Fibroblast of skin of right quadriceps (primary cell): ENCODE measurements at regions not wholly inside any gene's neighbourhood (a gene's known extent, or its start where the extent isn't known, plus 50 kb on each side); places are given as distances from the start of the nearest gene placed in this dataset.

Source experiments
- DNase-seq: peaks from one replicate; pipeline ENCODE4 v3.0.0-alpha.2; 2013

DNA sequence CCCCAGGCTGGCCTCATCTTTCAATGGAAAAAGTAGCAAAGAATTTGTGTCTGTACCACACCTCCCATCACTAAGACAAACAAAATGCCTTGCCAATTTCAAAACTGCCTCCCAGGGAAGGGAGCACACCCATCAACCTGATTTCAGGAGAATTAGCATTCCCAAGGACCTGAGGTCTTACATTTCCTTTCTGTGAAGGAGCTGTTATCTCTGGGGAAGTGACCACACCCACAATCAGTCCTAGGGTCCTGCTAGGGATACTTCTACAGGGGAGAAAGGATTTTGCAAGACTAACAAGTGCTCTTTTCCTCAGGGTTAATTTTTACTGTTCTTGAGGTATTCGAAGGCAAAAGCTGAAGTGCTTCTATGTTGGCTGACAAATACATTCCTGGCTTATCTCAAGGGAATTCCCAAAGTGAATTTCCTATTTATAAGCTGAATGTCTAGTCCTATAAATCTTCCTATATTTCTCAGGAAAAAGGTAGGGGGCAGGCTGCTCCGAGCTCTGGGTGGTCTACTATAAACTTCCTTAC lies 97.4 kb upstream of the ITGA1 start:
- peak; percentile 71 for DNase-seq

DNA sequence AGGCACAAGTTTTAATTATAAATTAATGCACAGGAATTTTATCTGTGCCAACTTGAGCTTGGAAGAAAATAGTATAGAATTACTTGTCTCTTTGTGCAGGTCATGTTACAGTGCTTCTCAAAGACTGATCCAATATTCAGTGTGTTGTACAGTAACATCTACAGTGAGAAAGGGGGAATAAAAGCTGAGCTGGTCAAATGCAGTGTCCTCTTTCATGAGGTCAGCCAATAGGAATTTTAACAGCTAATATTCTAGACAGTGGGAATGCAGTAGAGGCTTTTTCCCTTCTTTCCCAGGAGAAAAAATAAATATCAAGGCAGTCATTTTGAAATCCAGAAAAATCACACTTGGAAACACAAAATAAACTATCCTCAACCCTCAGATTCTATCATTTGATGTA lies 95.7 kb upstream of the ITGA1 start:
- DNase-seq = peak; percentile 71

DNA sequence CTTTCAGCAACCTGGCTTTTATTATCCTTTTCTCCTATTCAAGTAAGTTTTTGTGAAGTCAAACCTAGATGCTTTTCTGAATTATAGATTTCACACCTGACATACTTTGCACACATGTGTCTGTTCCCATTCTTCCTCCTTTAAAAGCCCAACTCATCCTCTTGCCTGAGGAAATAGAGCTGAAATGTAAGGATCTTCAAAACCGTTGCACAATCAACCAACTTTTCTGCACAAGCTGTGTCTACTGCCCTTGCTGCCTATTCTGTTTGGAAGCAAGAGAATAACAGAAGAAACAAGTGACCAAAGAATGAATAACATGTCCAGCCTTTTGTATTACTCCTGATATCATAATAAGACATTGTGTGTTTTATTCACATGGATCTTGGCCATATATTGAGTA lies 95.1 kb upstream of the ITGA1 start:
- no peak for DNase-seq

DNA sequence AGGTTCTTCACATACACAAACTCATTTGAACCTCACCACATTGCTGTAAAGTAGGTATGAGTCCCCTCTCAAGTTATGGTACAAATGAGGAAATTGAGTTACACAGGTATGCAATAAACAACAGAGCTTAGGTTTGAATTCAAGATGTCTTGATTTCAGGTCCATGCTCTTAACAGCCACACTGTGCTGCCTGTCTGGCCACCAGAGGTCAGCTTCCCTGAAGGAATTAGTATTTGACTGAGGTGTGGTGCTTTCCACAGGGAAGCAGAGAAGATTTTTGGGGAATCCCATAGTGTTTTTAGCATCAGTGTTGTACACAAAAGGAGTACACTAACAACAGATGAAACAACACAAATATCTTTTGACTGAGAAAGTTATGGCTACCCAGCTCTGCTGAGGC lies 94.4 kb upstream of the ITGA1 start:
- DNase-seq = no peak

DNA sequence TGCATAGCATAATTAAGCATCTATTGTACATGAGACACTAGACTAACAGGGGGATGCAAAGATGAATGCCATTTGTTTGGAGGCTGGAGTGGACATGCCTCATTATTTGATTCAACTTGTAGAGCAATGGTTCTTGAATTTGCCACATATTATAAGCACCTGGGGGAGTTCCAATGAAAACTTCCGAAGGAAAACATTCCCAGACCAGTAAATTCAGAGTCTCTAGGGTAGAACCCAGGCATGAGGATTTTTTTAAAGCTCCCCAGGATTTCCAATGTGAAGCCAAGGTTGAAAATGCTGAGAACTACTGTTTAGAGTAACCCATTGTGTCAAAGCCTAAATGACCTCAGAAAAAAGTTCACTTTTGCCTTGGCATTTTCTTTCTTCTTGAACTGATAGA lies 93.9 kb upstream of the ITGA1 start:
- no peak for DNase-seq

DNA sequence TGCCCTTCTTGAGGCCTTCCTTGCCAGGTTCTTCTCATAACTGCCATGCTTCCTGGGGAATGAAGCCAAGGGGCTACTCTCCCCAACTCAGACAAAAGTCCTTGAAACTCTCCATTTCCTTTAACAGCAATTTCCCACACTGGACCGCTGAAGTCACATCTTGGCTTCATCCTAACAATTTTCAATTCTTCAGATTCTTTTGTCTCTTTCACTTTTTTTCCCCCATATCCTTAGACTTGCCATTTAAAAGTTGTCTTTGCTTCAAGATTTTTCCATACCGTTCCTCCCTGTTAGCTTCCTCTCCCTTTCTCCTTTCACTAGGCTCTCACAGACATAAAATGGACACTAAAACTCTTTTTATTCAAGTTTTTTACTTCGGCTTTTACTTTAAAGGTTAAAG lies 93.1 kb upstream of the ITGA1 start:
- no peak for DNase-seq

DNA sequence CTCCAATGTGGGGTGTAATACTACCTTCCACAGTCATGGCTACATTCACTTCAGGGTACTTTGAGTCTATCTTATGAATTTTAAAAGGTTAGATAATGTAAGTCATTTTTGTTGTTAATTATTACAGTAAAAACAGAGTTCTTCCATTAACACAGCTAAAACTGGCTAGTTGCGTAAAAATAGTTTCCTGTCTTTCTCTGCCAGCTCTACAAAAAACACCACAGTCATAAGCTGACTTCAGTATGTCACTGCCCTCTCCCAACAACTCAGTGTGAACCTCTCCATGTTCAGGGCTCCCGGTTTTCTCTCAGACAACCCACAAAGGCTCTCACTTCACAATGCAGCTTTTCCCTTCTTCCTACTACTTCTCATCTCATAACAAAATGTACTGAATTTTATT lies 84.8 kb upstream of the ITGA1 start:
- DNase-seq = no peak

DNA sequence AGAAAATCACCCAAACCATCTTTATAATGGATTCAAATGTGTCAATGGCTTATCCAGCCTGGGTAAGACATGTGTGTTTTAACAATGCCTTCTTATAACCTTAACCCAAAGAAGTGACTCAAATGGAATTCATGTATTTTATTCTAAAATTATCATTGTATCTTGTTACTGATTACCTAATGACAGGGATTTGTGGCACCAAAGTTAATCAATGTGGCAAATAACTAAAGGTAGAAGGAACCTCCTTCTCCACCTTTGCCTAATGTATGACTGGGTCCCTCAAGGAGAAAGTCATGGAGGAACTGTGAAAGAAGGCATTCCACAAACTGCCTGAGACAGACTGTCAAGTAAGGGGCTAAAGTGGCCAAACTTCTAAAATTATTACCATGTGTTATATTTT lies 84.4 kb upstream of the ITGA1 start:
- no peak for DNase-seq

DNA sequence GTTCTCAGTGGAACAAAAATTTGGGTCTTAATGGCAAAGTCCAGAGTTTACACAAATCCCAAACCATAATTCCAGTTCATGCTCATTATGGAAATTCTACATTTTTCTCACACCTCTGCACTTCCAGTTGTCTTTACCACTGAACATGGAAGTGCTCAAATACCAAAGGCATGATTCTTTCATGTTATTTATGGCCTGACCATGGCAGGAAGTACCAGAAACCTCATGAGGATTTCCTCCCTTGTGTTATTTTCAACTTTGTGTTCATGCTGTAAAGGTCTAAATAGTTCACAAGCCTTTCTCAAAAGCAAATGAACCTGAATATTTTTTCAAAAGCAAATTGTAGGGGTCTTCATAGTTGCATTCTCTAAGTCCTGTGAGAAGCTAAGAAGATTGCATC lies 82.0 kb upstream of the ITGA1 start:
- DNase-seq = peak; percentile 69

DNA sequence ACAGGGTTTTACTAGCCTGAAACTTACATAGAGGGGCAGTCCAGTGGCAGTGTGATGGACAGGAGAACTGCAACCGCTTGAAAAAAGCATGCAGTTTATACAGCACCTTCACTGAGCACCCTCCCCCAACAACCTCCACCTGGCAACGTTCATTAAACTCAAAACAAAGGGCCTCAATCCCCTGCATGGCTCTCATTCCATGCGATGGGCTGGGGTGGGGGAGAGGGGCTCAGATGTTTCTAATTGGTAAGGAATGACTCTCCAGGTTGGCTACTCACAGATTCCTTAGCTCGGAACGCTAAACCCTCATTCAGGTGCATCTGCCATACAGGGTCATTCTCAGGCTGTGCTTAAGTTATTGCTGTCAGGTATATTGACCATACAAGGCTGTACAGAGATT lies 80.9 kb upstream of the ITGA1 start:
- DNase-seq = no peak

DNA sequence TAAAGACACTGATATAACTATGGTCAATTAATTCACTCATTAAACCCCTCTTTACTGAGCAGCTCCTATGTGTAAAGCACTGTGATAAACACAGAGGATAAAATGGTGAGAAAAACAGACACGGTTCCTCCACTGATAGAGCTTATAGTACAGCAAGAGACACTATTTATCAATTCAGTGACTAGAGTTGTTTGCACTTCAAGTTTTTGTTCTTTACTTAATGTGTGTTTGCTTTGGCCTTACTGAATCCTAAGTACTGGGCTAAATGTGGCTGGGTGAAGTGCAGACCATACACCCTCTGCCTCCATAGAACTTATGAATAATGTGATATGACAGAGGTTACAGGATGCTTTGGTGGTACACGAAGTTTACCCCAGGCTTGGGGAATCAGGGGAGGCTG lies 80.1 kb upstream of the ITGA1 start:
- DNase-seq = no peak

DNA sequence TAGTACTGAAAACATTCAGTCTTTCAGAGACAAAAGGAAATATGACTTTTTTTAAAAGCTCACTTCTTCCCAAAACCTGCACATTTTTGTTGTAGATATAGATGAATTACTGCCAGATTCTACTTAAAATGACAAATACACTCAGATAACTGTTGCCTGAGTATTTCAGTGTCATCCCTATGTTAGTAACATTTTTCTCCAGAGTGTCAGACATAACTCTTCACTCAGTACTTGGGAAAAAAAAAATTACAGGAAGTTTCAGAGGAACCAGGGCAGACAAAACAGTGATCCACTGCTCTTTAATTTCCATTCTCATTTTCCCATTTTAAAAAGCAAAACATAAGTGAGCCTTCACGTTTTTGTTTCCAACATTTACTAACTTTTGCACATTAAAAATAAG lies 79.3 kb upstream of the ITGA1 start:
- peak; percentile 52 for DNase-seq

DNA sequence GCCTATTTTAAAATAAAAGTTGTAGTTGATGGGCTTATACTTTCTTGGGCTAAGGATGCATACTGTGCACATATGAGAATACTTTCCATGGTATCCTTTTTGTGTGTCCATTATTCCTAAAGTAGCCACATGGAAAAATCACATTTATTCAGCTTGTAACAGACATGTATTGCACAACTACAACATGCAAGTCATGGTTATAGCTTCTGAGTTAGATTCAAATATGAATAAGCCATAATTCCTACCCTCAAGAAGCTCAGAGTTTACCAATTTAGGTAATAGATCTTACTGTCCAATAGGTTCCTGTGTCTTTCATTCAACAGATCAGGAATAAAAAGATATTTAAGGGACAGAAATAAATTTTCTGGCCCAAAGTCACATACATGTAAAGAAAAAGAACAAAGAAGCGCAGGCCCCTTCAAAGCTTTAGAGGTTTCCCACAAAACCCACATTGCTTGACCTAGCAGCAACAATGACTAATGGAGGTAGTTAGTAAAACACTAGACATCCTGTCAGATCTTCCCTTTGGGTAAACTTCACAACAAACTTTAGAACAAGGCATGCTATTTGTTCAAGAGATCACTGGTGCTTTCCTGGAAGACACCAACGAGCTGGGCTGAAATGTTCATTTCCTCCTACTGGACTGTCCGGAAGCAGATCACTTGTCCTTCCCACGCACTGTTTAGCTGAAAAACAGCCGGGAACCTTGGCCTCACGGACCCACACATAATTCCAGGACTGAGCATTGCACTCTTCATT lies 78.4 kb upstream of the ITGA1 start:
- peak; percentile 47 for DNase-seq

DNA sequence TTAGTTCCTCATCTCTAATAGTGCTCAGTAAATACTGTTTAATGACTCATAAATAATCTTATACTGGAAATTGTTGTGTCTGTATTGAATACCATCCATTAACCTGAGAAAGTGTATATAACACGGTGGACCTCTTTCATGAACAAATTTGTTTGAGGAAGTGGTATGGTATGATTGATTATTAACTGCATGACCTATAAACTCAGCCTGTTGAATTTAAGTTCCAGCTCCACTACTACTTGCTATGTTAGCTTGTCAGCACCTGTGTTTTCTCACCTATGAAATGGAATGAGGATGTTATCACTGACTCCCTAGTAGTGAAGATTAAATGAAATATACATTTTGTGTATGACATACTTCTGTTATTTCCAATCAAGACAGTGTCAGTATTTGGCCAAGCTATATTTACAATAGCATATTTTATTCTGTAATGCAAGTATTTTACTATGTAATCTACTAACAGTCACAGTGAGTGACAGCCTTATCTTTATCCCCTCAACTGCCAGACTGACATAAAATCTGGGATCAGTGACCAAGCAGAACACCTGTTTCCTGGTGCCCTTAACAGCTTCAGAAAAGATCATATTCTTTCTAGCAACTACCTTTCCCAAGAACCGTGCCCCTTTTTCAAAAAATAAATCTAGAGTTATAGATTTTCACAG lies 77.3 kb upstream of the ITGA1 start:
- DNase-seq = no peak

DNA sequence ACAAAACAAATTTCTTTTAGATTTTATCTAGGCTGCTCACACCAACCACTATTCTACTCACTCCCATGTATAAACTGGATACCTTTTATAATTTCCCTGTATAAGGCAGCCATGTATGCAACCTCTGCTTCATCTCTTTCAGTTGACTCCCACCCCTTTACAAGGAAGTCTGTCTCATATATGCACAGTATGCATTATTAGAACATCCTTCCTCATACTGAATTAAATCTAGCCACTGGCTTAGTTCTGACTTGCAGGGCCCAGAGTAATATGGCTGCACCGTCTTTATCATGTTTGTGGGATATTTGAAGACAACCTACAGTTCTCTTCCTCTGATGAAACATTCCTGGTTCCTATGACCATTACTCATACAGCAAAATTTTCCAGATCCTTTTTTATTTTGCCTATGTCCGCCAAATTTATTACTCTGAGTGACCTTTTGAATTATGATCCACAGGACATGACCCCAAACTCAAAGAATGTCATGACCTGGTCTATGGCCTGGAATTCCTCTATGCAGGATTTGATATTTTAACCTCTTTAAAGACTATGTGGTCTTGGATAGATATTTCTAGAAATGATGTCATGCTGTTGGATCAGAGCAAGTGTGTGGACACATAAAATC lies 76.6 kb upstream of the ITGA1 start:
- peak; percentile 19 for DNase-seq

DNA sequence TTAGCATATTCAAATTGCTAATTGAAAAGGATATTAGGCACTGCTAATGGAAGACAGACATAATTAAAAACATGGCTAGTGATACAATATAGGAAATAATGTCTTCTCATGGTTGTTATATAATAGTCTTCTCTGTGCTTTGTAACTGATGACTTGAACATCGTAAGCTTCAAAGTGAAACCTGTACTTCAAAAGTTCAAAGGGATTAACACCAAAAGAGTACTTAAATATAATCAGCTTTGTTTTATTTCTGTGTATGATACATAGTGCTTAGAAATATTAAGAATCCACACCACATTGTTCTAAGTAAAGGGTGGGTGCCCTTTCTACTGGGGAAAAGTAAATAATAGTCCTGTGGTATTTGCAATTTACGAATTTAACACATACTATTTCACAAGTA lies 75.4 kb upstream of the ITGA1 start:
- DNase-seq = no peak

DNA sequence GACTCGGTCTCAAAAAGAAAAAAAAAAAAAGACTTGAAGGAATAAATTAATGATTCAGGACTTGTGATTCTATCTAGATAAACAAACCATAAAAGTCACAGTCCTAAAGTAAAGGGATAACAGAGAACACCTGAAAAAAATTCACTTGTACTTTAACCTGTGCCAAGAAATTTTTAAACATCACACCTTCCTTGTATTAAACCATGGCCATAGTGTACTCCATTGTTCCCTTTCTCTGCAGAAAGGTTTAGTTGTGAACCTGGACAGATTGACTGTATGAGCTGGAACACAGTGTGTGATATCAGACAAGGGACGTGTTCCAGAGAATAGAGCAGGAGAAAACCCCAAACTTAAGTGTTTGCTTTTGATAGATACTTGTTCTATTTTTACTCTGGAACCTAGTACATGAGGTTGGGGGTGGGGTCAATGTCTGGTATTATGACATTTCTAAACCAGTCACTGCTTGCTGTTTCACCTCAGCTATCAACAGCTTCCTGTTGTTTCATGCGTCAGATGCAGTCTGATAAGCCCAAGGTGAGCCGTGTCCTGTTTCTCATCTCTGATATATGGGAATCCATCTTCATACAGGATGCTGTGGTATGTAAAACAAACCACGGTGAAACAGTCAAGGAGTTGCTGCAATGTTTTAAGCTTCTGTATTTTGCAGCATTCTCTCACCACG lies 62.5 kb upstream of the ITGA1 start:
- peak; percentile 13 for DNase-seq

DNA sequence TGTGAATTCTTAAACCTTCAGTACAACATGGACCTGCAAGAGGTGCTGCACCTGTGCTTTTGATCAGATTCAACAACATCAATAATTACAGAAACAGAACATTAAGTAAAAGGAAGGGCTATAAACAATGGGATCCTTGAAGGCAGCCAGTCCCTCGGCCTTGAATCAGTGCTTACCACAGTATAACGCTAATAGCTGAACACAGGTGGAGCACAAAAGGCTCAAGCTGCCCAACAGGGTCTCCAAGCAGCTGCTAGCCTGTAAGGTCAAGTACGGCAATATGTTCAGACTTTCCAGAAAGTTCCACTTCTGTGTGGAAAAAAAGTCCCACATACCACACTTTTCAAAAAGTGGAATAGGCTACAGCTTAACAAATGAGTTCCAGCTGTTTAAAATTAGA lies 61.9 kb upstream of the ITGA1 start:
- DNase-seq = no peak

DNA sequence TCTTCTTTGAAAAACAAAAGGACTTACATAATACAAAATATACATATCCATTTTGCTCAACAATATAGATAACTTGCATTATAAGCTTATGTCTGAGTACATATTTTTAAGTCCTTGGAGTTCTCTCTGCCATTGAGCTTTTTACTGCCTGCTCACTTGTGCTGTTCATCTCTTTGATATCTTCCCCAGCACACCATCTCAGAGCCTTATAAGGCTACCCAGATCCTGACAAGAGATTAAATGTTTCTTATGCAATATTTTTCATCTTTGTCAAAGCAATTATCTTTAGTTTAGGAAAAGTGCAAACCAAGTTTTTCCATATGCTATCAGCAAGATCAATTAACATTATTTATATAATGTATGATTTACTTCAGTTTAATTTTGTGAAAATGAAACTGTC lies 60.7 kb upstream of the ITGA1 start:
- no peak for DNase-seq

DNA sequence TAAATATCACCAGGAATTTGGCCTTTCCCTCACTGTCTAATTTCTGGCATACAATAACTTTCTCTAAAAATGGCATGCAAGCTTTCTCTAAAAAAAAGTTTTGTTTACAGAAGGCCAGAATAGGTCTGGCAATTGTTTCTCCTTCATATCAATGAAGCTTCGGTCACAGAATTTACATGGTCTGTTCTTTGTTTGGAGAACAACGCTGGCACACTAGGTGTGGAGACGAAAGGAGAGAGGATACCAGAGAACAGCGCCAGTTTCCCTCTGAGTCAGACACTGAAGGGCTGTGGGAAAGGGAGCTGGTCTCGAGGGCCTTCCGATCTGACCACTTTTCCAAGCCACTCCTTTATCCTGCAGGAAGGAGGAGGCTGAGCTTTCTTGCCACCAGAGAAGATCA lies 60.1 kb upstream of the ITGA1 start:
- DNase-seq = peak; percentile 21

DNA sequence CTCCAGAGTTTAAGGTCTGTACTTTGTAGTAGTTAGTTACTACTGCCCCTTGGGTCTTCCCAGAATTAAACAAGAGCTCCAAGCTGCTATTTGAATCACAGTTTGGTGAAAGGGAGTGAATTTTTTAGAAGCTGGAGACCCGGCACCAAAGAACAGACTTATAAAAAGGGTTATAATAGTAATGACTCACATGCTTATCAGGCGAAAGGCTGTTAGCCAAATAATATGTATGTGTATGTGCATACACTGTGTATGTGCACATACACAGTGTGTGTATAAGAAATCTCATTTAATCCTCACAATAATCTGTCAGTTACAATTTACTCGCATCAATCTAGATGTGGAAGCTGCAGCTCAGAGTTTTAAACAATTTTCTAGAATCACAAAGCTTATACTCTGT lies 59.5 kb upstream of the ITGA1 start:
- DNase-seq = no peak

DNA sequence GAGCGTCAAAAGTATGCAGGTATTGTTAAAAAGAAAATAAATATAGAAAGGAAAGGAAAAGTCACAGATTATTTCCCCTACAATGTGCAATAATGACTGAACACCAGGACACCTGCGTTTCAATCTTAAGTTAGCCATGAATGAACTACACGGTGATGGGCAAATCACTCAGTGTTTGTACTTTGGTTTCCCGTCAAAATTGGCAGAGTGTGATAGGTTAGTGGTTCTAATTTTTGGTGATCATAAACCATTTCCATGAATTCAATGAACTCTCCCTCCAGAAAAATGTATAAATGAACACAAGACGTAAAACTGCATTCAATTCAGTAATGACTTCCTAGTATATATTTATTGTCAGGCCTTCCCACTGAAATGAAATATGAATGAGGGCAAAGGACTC lies 59.0 kb upstream of the ITGA1 start:
- no peak for DNase-seq

DNA sequence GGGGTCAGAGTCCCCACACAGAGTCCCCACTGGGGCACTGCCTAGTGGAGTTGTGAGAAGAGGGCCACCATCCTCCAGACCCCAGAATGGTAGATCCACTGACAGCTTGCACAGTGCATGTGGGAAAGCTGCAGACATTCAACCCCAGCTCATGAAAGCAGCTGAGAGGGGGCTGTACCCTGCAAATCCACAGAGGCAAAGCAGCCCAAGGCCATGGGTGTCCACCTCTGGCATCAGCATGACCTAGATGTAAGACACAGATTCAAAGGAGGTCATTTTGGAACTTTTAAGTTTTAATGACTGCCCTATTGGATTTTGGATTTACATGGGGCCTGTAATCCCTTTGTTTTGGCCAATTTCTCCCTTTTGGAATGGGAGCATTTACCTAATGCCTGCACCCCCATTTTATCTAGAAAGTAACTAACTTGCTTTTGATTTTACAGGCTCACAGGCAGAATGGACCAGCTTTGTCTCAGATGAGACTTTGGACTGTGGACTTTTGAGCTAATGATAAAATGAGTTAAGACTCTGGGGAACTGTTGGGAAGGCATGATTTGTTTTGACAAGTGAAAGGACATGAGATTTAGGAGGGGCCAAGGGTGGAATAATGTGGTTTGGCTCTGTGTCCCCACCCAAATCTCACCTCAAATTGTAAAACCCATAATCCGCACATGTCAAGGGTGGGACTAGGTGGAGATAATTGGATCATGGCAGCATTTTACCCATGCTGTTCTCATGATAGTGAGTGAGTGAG lies 56.3 kb upstream of the ITGA1 start:
- DNase-seq = no peak
